Keratinocyte (primary cell): ENCODE measurements at regions not wholly inside any gene's neighbourhood (a gene's known extent, or its start where the extent isn't known, plus 50 kb on each side); places are given as distances from the start of the nearest gene placed in this dataset.

Experiments
- CTCF ChIP-seq, 3 experiments: IDR thresholded peaks in 1 of 3; conservative IDR thresholded peaks in 1 of 3; optimal IDR thresholded peaks in 1 of 3; 2 replicates in 2 of 3; 3 replicates in 1 of 3; pipeline versions ENCODE3 to v1.5.1; 2011; ENCODE audit warnings: low read length in 3 of 3, mild to moderate bottlenecking in 3 of 3, moderate library complexity in 2 of 3, control low read depth in 1 of 3, inconsistent platforms in 1 of 3; ENCODE audit not compliant: insufficient read depth in 2 of 3; ENCODE audit errors: extremely low read depth in 1 of 3
- EZH2 ChIP-seq: IDR thresholded peaks from one replicate; pipeline ENCODE4 v1.6.1; 2012; ENCODE audit warnings: inconsistent platforms, mild to moderate bottlenecking, low read length, moderate library complexity

DNA sequence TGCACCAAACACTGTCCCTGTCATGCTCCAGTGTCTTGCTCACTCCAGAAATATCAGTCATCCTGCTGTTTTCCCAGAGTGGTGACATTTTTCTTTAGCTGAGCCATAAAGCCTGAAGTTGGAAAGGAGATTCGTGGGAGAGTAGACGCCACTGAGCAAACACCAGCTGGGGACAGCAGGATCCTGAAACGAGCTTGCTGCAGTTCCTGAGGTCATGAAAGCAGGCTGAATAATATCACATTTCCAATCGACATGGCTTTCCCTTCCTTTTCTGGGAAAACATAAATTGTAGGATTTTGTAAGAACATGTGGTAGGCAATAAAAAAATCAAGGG is 276.4 kb downstream of the CDCA7 start:
- TF ChIP-seq CTCF (optimal IDR thresholded peaks at IDR 0.05 in 1 of 3, IDR thresholded peaks at IDR 0.05 in 1 of 3, conservative IDR thresholded peaks at IDR 0.05 in 1 of 3; ENCODE audit: extremely low read depth in 1 of 3, insufficient read depth in 2 of 3, low read length in 3 of 3) (no peak), EZH2 (no peak)
